Activated B cell treated with CpG ODN at 0.5 μM for 24 hours (primary cell): ENCODE measurements at regions not wholly inside any gene's neighbourhood (a gene's known extent, or its start where the extent isn't known, plus 50 kb on each side); places are given as distances from the start of the nearest gene placed in this dataset.

Experiments used
- ATAC-seq: fragments of 200-7000 bp; cut with Tn5 transposase; one replicate; pipeline ENCODE4 v1.10.0; 2021; ENCODE audit warnings: low read depth, mild to moderate bottlenecking, moderate library complexity
- CTCF ChIA-PET: fragments of 350-600 bp; sonication (Branson Sonifier 250); formaldehyde crosslinking; loops from one replicate; lab custom pipeline; 2021; ENCODE audit warnings: antibody characterized with exemption; lab: Charles Lee
- POLR2A ChIA-PET: fragments of 350-600 bp; sonication (Branson Sonifier 250); formaldehyde crosslinking; loops from one replicate; lab custom pipeline; 2021; ENCODE audit warnings: antibody characterized with exemption; lab: Charles Lee
- DNase-seq: peaks from one replicate; pipeline ENCODE4 v3.0.0; 2022
- H3K27ac Mint-ChIP-seq: one replicate; pipeline ENCODE4 v1.8.0; 2020; ENCODE audit warnings: mixed read lengths
- H3K27me3 Mint-ChIP-seq: one replicate; pipeline ENCODE4 v1.8.0; 2021; ENCODE audit warnings: mixed read lengths
- H3K36me3 Mint-ChIP-seq: one replicate; pipeline ENCODE4 v1.8.0; 2021; ENCODE audit warnings: low read depth, mixed read lengths
- H3K4me1 Mint-ChIP-seq: one replicate; pipeline ENCODE4 v1.8.0; 2021; ENCODE audit warnings: mixed read lengths
- H3K4me3 Mint-ChIP-seq: one replicate; pipeline ENCODE4 v1.8.0; 2020; ENCODE audit warnings: mild to moderate bottlenecking, mixed read lengths
- H3K9me3 Mint-ChIP-seq: one replicate; pipeline ENCODE4 v1.8.0; 2020; ENCODE audit warnings: mixed read lengths
- CTCF ChIP-seq: fragments of 200-600 bp; IDR thresholded peaks from one replicate; pipeline ENCODE4 v1.8.0; 2022; ENCODE audit warnings: antibody characterized with exemption, mild to moderate bottlenecking
- intact Hi-C: fragments of 100-400 bp; cut with micrococcal nuclease; formaldehyde crosslinking; loops from one replicate; pipeline ENCODE4 v1.15.1; 2024

GRCh38 chr13:112143046-112143752, 76.2 kb downstream of the SOX1 start:
- ATAC-seq (no peak), DNase-seq (no peak)
- H3K27ac Mint-ChIP-seq = no peak overlapping the region
- H3K27me3 Mint-ChIP-seq = peaks cover 4% of the 10 kb centered on the region
- no peak for TF ChIP-seq CTCF
- peaks cover 4% of the 10 kb centered on the region for H3K9me3 Mint-ChIP-seq
- H3K36me3 Mint-ChIP-seq = no peaks in the 10 kb centered on the region
- H3K4me3 Mint-ChIP-seq = no peak overlapping the region
- CTCF ChIA-PET = no interaction called here
- no peaks in the 10 kb centered on the region for H3K4me1 Mint-ChIP-seq
- POLR2A ChIA-PET = no interaction called here
- intact Hi-C loops = no loop called here

- no peak for ATAC-seq
- CTCF ChIA-PET = no interaction called here
- intact Hi-C loops = no loop called here
- Mint-ChIP-seq H3K27me3 (peaks cover 4% of the 10 kb centered on the region), H3K27ac (no peak overlapping the region), H3K9me3 (peaks cover 4% of the 10 kb centered on the region), H3K4me3 (no peak overlapping the region), H3K4me1 (no peaks in the 10 kb centered on the region), H3K36me3 (no peaks in the 10 kb centered on the region)
- DNase-seq = no peak
- POLR2A ChIA-PET = no interaction called here
- no peak for TF ChIP-seq CTCF
Measured at GRCh38 chr13:112143753-112144615, 77.0 kb downstream of the SOX1 start.

GRCh38 chr13:112144616-112145550, 77.9 kb downstream of the SOX1 start:
- ChIA-PET POLR2A (no interaction called here), CTCF (no interaction called here)
- H3K9me3 Mint-ChIP-seq = peaks cover 4% of the 10 kb centered on the region
- no peaks in the 10 kb centered on the region for H3K36me3 Mint-ChIP-seq
- intact Hi-C loops = no loop called here
- DNase-seq = no peak
- H3K4me3 Mint-ChIP-seq = no peak overlapping the region
- H3K27me3 Mint-ChIP-seq = peaks cover 4% of the 10 kb centered on the region
- ATAC-seq = no peak
- H3K4me1 Mint-ChIP-seq = no peaks in the 10 kb centered on the region
- H3K27ac Mint-ChIP-seq = no peak overlapping the region
- TF ChIP-seq CTCF = no peak

- ATAC-seq (no peak), DNase-seq (no peak)
- H3K4me1 Mint-ChIP-seq = no peaks in the 10 kb centered on the region
- H3K4me3 Mint-ChIP-seq = no peak overlapping the region
- no peak overlapping the region for H3K27ac Mint-ChIP-seq
- ChIA-PET CTCF (no interaction called here), POLR2A (no interaction called here)
- peaks cover 4% of the 10 kb centered on the region for H3K27me3 Mint-ChIP-seq
- TF ChIP-seq CTCF = no peak
- no peaks in the 10 kb centered on the region for H3K36me3 Mint-ChIP-seq
- H3K9me3 Mint-ChIP-seq = peaks cover 4% of the 10 kb centered on the region
- intact Hi-C loops = no loop called here
Measured at GRCh38 chr13:112145551-112146360, 78.8 kb downstream of the SOX1 start.
